ENCODE measurements at regions not wholly inside any gene's neighbourhood (a gene's known extent, or its start where the extent isn't known, plus 50 kb on each side); places are given as distances from the start of the nearest gene placed in this dataset.
"Not testable (repeated sequence)": the region's sequence is repeated elsewhere in the genome, so short reads cannot be mapped to it uniquely, and the experiment has no call there.

DNA sequence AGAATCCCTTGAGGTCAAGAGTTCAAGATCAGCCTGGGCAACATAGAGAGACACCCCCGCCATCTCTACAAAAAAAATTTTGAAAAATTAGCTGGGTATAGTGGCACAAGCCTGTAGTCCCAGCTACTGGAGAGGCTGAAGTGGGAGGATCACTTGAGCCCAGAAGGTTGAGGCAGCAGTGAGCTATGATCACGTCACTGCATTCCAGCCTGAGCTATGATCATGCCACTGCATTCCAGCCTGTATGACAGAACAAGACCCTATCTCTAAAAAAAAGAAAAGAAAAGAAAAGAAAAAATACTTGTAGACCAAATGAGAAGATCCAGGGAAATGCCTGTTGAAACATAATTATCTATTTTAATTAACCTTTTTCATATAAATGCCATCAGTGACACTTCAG is 93.8 kb upstream of the MDM1 start:
- DNase-seq (ENCODE audit: low read depth): no peak

DNA sequence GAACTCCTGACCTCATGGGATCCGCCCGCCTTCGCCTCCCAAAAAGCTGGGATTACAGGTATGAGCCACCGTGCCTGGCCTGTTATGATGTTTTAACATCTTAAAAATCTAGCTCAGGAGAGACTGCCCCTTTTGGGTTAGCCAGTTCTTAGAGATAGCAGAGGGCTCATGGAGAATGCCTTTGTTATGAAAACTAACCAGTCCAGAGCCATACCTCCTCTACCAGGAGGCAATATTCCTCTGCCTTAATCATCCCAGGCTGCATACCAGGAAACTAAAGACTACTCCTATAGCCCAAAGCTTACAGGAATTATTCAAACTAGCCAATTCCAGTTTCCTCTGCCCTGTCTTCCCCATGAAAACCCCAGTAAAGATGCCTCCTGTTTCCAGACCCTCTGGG is 96.0 kb upstream of the MDM1 start:
- no peak for DNase-seq (ENCODE audit: low read depth)

DNA sequence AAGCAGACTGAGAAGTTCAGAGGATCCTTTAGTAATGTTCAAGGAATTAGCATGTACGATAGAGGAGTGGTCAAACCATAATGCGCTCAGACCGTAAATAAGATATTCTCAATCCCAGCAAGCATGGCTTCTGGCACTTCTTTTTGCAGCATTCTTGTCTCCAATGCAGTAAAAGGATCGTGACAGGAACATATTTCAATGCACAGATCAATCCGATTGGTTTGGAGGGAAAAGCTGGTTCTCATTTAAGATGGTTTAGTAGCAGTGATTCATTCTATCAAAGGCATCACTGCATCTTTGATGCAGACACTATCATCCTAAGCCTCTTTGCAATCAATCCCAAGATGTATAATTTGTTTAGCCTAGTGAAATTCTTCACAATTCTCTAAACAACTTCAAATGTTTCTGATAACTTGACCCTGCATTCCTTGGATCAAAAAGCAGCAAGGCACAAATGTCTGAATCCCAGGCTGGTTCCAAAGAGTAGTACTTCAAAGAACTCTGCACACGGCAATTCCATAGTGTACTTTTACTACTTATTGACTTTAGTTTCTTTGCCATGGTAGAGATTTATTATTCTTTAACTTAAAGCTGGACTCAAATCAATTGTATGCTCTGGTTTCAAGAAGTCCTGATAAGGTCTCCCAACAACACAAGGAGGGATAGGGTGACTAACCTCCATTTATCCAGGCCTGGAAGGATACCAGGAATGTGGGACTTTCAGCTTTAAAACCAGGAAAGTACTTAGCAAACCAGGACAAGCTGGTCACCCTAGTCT is 96.8 kb upstream of the MDM1 start:
- DNase-seq (ENCODE audit: low read depth): no peak

DNA sequence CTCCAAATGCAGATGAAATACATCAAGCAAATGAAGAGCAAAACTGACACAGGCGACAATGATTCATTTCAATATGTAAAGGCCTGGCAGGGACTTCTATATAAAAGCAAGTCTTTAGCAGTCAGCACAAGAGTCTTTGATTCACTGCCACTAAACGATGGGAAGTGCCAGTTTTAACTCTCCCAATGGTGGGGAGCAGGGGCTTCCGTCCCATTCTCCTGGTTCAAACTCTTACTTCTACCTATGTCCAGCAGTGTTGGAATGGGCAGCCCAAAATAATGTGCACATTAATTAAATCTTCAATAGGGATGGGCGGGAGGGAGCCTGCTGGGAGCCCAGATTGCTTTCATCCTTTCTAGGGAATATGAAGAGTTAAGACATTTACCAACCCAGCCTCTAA is 97.5 kb upstream of the MDM1 start:
- no peak for DNase-seq (ENCODE audit: low read depth)

DNA sequence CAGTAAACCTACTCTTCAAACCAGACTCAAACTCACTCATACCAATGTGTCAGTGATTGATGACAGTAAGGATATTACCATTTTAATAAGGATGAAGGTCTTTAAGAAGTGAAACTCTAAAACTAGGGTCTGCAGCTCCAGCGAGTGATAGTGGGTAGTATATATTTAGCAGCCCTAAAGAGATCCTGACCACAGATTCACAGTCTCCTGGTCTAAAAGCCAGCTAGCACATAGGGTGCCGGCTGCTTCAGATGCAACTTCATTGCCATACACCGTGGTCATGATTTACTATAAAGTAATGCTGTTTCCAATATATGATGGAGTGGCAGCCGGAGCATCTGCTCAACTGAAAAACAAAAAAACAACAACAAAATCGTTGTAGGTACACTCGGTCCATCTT is 99.6 kb upstream of the MDM1 start:
- DNase-seq (ENCODE audit: low read depth): no peak

DNA sequence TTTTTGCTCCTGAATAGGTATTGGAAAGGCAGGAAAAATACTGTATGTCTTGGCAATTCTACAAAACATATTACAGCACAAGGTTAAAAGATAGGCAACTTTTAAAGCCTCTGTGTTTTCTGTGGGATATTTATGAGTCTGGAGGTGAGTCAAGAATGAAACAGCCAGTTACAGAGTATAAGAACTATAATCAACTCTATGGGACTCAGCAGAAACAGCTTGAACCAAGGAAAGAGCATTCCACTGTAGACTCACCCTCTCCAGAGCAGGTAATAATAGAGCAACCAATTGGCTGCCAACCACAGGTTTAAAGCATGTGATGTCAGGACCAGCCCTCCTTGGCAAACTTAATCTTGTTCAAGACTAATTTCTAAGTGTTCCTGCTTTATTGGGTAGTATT is 100.5 kb upstream of the MDM1 start:
- no peak for DNase-seq (ENCODE audit: low read depth)

DNA sequence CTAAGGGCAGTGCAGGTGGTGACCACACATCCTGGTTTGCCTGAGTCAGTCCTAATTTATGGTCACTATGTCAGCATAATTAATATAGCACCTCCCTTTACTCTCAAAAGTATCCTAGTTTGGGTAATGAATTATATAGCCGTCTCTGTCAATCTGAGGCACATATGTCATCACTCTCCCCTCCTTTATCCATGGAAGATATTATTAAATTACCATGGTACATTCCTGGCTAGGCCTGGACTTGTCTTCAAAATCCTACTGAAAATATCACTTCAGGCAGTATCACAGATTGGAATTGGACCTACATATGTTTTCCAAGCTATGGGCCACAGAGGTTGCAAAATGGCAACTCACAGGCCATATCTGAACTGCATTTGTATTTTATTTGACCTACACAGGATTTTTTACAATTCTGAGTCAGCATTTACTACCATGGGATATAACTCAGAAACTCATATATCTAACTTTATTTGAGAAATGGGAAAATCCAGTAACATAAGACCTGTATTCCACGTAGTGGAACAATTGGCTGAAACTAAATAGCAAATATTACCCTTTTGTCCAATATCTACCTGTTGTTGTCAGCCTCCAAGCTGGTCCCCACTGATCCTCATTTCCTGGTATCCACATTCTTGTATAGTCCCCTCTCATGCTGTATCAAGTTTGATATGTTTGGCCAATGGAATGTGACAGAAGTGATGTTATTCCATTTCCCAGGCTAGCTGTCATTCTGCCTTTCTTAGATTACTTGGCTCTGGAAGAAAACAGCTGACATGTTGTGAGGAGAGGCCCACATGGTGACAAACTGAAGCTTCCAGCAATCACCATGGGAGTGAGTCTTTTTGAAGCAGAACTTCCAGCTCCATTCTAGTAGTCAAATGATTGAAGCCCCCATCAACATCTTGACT is 102.5 kb upstream of the MDM1 start:
- DNase-seq (ENCODE audit: low read depth): no peak

DNA sequence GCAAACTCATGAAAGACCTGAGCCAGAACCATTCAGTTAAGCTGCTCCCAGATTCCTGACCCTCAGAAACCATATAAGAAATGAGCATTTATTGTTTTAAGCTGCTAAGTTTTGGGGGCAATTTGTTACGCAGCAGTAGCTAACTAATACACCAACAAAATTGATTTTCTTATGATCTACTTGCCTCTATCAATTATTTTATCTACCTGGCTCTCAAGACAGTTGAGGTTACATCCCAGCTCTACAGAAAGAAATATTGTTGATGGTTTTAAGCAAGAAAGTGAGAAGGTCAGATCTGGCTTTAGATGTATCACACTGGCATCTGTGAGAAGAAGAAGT is 103.1 kb upstream of the MDM1 start:
- no peak for DNase-seq (ENCODE audit: low read depth)

DNA sequence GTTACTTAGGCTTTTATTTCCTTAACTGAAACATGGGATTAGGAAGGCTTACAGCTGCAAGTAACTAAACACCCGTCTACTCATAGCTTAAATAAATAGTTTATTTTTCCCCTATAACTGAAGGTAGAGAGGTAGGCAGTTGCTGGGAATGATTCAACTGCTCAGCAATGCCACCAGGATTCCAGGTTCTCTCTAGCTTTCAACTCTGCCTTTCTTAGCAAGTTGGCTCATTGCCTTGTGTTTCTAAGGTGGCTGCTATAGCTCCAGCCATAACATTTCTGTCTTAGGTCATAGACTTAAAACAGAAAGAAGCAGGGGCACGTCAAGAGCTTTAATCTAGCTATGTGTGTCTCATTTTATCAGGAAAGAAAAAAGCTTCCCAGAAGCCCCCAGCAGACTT is 103.7 kb upstream of the MDM1 start:
- DNase-seq (ENCODE audit: low read depth): no peak

DNA sequence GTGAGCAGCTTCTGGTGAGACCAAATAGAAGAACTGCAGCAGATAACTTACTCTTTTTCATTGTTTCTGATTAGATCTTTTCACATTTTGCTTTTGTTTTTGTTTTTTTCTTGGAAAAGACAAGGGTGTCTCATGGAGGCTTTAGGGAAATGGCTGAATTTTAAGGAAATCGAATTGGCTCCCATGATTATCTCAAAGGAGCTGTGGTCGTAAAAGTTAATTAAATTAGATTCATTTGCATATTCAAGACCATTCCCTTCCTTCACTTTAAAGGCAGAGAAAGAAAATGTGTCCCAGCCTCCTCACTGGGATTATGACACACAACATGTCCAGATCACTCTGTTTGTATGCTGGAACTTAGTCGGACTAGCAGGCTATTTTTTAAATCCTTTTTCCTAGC is 106.4 kb upstream of the MDM1 start:
- no peak for DNase-seq (ENCODE audit: low read depth)

DNA sequence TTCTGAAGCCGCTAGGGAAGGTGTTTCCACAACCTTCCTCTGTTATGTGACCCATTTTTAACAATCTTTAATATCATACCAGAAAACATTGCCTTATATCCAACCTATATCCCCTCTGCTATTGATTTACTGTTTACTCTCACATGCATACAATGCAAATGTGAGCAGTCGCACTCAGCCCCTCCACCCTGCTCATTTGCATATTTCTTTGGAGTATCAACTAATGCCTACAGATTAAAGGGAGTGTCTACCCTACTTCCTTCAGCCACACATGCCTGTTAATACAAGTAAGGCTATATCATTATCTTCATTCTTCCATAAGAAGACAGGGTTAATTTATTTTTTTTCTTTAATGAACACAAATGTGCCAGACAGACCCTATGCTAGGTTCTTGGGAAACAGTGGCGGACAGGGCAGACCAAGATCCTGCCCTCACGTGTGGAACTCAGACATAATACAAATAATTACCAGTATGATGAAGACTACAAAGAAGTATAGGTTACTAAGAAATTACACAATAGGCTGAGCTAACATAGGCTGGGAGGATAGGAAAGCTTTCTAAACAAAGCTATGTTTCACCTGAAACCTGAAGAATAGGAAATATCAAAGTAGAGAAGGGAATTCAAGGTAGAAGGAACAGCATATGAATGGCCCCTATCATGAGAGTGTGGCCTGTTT is 107.3 kb upstream of the MDM1 start:
- no peak for DNase-seq (ENCODE audit: low read depth)

DNA sequence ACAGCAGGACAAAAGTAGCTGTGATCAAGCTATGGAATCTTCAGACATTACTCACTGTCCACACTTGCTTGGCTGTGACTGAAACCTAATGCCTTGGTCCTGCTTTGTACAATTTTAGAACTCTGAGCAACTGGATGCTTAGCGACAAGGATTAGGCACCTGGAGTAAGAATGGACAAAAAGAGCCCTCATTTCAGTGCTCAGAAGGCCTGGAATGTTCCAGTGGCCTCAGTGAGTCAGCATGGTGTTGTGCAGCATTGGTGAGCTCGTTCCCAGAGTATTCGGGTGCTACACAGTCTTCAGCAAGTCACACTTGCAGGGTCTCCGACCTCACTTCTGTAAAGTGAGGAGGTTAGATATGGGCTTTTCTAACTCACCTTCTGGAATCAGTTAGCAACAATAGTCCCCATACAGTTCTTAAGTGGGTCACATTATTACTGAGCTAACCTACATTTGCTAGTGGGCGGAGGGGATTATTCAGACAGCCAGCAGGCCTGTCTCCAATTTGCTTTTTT is 108.0 kb upstream of the MDM1 start:
- no peak for DNase-seq (ENCODE audit: low read depth)

DNA sequence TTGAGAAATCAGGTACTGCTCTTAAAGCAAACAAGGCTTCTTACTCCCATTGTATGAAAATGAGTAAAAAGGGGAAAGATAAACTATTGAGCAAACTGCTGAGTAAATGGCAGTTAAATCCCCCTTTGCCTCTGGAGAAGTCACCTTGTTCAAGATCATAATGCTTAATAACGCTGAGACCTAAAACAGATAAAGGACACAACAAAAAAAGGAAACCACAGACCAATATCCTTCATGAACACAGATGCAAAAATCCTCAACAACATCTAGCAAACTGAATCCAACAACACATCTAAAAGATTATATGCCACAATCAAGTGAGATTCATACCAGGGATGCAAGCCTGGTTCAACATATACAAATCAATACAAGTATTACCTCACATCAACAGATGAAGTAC is 109.0 kb upstream of the MDM1 start:
- DNase-seq (ENCODE audit: low read depth): no peak

DNA sequence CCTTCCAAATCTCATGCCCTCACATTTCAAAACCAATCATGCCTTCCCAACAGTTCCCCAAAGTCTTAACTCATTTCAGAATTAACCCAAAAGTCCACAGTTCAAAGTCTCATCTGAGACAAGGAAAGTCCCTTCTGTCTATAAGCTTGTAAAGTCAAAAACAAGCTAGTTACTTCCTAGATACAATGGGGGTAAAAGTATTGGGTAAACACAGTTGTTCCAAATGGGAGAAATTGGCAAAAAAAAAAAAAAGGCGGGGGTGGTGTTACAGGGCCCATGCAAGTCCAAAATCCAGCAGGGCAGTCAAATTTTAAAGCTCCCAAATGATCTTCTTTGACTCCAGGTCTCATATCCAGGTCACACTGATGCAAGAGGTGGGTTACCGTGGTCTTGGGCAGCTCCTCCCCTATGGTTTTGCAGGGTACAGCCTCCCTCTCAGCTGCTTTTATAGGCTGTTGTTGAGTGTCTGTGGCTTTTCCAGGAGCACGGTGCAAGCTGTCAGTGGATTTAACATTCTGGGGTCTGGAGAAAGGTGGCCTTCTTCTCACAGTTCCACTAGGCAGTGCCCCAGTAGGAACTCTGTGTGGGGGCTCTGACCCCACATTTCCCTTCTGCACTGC is 110.3 kb upstream of the MDM1 start:
- DNase-seq (ENCODE audit: low read depth): not testable (repeated sequence)

DNA sequence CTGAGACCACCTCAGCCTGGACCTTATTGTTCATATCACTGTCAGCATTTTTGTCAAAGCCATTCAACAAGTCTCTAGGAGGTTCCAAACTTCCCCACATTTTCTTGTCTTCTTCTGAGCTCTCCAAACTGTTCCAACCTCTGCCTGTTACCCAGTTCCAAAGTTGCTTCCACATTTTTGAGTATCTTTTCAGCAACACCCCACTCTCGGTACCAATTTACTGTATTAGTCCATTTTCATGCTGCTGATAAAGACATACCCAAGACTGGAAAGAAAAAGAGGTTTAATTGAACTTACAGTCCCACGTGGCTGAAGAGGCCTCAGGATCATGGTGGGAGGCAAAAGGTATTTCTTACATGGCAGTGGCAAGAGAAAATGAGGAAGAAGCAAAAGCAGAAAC is 111.5 kb upstream of the MDM1 start:
- DNase-seq (ENCODE audit: low read depth): not testable (repeated sequence)

DNA sequence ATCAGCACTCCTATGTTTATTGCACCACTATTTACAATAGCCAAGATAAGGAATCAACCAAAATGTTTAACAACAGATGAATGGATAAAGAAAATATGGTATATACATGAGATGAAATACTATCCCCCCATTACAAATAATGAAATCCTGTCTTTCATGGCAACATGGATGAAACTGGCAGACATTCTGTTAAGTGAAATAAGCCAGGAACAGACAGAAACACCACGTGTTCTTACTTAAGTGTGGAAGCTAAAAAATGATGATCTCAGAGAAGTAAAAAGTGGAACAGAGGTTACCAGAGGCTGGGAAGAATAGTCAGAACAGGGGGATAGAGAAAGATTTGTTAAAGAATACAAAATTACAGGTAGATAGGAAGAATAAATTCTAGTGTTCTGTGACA is 113.7 kb upstream of the MDM1 start:
- DNase-seq (ENCODE audit: low read depth): no peak

DNA sequence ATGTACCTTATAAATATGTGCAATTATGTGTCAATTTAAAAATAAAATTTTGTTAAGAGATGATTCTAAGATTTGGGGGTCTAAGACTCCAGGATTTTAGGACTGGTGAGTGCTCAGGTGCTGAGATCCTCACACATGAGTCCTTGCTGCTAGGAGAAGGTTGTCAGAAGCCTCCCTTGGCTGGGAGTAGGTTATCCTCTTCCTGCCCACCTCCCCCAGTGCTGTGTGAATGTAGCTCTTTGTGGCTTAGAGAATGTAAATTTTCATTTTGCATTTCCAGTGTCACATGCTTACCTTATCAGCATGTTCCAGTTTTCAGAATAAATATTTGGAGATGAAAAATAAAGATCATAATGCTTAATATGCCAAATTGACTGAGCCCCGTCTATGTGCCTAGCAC is 114.2 kb upstream of the MDM1 start:
- no peak for DNase-seq (ENCODE audit: low read depth)

DNA sequence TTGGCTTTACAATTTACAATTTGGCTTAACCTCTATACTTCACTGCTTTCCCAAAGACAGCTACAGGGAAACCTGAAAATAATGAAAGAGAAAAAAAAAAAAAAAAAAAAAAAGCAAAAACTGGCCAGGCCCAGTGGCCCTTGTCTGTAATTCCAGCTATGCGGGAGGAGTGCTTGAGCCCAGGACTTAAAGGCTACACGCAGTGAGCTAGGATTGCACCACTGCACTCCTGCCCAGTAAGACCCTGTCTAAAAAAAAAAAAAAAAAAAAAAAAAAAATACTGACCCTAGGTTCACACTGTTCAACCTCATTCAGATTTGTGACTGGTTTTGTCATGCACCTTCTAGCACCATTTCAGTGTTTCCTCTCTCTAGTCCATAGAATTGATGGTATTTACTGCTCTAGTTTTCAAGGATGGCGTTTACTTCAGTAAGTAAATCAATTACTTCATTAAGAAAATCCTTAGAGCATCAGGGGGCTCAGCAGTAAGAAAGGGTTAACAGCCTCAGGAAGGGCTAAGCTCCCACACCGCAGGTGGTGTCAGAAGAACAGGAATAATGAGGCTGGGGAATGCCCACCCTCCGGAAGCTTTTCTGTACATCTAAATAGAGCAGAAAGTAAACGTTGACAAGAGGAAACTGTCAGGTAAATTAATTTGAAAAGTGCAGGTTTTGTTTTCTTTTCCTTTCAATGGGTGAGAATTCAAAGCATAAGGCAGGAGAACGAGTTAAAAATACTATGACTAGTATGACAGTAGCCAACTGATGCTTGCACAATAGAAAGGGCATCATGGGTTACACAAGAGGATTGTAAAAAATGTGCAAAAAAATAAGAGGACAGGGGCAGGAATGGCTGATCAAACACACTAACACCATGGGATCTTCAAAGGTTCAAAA is 115.0 kb upstream of the MDM1 start:
- DNase-seq (ENCODE audit: low read depth): no peak

DNA sequence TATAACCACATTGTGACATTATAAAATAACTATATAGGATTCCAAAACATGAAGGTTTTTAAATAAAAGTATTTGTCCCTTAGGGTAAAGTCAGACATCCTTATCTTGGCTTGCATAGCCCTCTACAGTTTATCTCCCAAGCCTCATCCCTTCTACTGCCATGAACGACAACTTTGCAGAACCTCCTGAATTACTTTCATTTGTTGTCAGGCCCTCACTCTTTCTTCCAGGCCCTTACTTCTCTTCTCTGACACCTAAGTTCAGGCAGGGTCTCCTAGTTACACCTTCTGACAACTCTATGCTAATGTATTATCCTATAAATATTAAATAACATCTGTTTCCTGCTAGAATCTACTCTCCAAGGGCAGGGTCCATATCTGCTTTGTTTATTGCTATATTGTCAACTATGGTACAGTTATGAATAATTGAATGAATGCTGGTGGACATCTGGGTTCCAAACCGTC is 115.7 kb upstream of the MDM1 start:
- no peak for DNase-seq (ENCODE audit: low read depth)

DNA sequence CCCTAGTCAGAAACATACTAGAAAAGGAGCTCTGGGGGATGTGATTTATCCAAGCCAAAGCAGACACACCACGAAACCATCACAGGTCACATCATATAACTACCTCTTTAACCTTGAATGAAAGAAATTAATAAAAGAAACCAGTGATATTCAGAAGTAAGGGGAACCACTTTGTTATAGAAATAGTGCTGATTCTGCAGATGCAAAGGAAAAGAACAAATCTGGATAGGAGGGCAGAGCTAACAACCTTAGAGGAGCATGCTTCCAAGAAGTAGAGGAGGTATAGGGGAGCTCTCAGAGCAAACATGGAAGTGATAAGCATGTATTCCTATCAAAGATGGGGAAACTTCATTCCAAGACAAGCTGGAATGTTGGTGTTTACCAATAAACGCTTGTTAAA is 117.0 kb upstream of the MDM1 start:
- DNase-seq (ENCODE audit: low read depth): no peak

DNA sequence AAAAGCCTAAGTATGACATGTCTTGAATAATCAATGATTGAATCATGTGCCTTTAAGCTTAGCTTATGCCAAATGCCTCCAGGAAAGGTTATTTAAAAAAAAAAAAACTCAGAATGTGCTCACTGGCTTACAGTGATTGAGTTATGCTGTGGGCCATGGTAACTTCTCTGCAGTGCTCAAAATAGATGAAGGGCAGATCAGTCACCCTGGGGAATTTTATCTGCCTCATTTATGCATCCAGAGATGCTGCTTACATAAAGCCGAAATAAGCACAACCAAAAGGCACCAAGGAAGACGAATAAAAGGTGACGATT is 118.7 kb upstream of the MDM1 start:
- no peak for DNase-seq (ENCODE audit: low read depth)
